ACHN (cell line): ENCODE measurements at regions not wholly inside any gene's neighbourhood (a gene's known extent, or its start where the extent isn't known, plus 50 kb on each side); places are given as distances from the start of the nearest gene placed in this dataset.
"Not testable (repeated sequence)": the region's sequence is repeated elsewhere in the genome, so short reads cannot be mapped to it uniquely, and the experiment has no call there.

Experiments used
- DNase-seq: peaks from one replicate; pipeline ENCODE4 v3.0.0-alpha.2; 2015
- in situ Hi-C: cut with HindIII; loops from 2 replicates; pipeline ENCODE4 v1.10.0; 2017; ENCODE audit warnings: low sequenced_read_pairs, low pct_ligation_motif_present, low pct_unique_long_range_greater_than_20kb

GRCh38 chr1:82152356-82153271 is 351.9 kb downstream of the ADGRL2 start:
- no peak for DNase-seq
- in situ Hi-C loops: no loop called here

- DNase-seq: no peak
- in situ Hi-C loops: no loop called here
Measured at GRCh38 chr1:82145656-82146055, 344.9 kb downstream of the ADGRL2 start.

- in situ Hi-C loops: no loop called here
- no peak for DNase-seq
Measured at GRCh38 chr1:82143108-82143833, 342.5 kb downstream of the ADGRL2 start.

- DNase-seq: no peak
- in situ Hi-C loops: no loop called here
Measured at GRCh38 chr1:82141390-82141789, 340.7 kb downstream of the ADGRL2 start.

GRCh38 chr1:82139751-82140468 is 339.2 kb downstream of the ADGRL2 start:
- in situ Hi-C loops: no loop called here

GRCh38 chr1:82136351-82136750 is 335.6 kb downstream of the ADGRL2 start:
- DNase-seq, in situ Hi-C loops: not testable (repeated sequence)

More at GRCh38 chr1:82139751-82140468, 339.2 kb downstream of the ADGRL2 start:
- no peak for DNase-seq

GRCh38 chr1:82125866-82126265 is 325.1 kb downstream of the ADGRL2 start:
- in situ Hi-C loops: no loop called here

GRCh38 chr1:82125119-82125518 is 324.4 kb downstream of the ADGRL2 start:
- DNase-seq: no peak

More at GRCh38 chr1:82125866-82126265, 325.1 kb downstream of the ADGRL2 start:
- DNase-seq: no peak

GRCh38 chr1:82121421-82121820 is 320.7 kb downstream of the ADGRL2 start:
- no peak for DNase-seq
- in situ Hi-C loops: no loop called here

More at GRCh38 chr1:82125119-82125518, 324.4 kb downstream of the ADGRL2 start:
- in situ Hi-C loops: no loop called here

GRCh38 chr1:82116105-82116504 is 315.4 kb downstream of the ADGRL2 start:
- in situ Hi-C loops: no loop called here
- no peak for DNase-seq

- in situ Hi-C loops: no loop called here
- DNase-seq: no peak
Measured at GRCh38 chr1:82114887-82115286, 314.2 kb downstream of the ADGRL2 start.

- in situ Hi-C loops: no loop called here
- DNase-seq: no peak
Measured at GRCh38 chr1:82110366-82111254, 309.9 kb downstream of the ADGRL2 start.

- DNase-seq: no peak
- in situ Hi-C loops: no loop called here
Measured at GRCh38 chr1:82108843-82109242, 308.1 kb downstream of the ADGRL2 start.

GRCh38 chr1:82106672-82107071 is 305.9 kb downstream of the ADGRL2 start:
- no peak for DNase-seq
- in situ Hi-C loops: no loop called here

GRCh38 chr1:82099170-82099569 is 298.4 kb downstream of the ADGRL2 start:
- DNase-seq: no peak
- in situ Hi-C loops: no loop called here

- in situ Hi-C loops: no loop called here
- no peak for DNase-seq
Measured at GRCh38 chr1:82094136-82094535, 293.4 kb downstream of the ADGRL2 start.

- no peak for DNase-seq
- in situ Hi-C loops: no loop called here
Measured at GRCh38 chr1:82091729-82092128, 291.0 kb downstream of the ADGRL2 start.

- in situ Hi-C loops: no loop called here
Measured at GRCh38 chr1:82091265-82091664, 290.5 kb downstream of the ADGRL2 start.

More at GRCh38 chr1:82091265-82091664, 290.5 kb downstream of the ADGRL2 start:
- DNase-seq: no peak
